ENCODE measurements at regions not wholly inside any gene's neighbourhood (a gene's known extent, or its start where the extent isn't known, plus 50 kb on each side); places are given as distances from the start of the nearest gene placed in this dataset.

DNA sequence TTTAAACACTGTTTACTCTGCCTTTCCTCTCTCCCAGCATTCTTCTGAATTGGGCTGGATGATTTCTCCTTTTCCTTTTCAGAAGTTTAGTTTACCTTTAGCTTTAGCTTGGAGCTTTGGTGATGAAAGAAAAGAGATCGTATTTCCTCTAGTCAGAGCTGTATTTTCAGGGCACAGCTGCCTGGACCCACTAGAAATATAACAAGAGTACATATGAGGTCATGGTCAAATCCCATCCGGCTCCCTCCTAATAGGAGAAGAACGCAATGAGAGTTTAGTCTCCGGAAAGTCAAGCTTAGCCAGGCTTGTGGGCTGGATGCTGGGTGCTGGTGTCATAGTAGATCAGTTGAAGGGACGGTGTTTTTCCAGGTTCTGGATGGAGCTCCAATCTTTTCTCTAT, 177.1 kb upstream of the PFN2 start:
- Histone ChIP-seq H3K9me3 (no peaks in the 10 kb centered on the region), H3K27me3 (no peaks in the 10 kb centered on the region), H3K4me1 (peaks cover 0 to 31% (median 4%) of the 10 kb centered on the region in 4 donors), H3K4me3 (no peak overlapping the region), H3K27ac (peak overlapping the region; percentile 3 to 45), H3K36me3 (no peaks in the 10 kb centered on the region)
- no peak for DNase-seq
- TF ChIP-seq, protein P1, sequence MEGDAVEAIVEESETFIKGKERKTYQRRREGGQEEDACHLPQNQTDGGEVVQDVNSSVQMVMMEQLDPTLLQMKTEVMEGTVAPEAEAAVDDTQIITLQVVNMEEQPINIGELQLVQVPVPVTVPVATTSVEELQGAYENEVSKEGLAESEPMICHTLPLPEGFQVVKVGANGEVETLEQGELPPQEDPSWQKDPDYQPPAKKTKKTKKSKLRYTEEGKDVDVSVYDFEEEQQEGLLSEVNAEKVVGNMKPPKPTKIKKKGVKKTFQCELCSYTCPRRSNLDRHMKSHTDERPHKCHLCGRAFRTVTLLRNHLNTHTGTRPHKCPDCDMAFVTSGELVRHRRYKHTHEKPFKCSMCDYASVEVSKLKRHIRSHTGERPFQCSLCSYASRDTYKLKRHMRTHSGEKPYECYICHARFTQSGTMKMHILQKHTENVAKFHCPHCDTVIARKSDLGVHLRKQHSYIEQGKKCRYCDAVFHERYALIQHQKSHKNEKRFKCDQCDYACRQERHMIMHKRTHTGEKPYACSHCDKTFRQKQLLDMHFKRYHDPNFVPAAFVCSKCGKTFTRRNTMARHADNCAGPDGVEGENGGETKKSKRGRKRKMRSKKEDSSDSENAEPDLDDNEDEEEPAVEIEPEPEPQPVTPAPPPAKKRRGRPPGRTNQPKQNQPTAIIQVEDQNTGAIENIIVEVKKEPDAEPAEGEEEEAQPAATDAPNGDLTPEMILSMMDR (IDR thresholded peaks at IDR 0.05) = no peak
- intact Hi-C loops (cut with DNase I; ENCODE audit: low total_unique reads) = no loop called here

DNA sequence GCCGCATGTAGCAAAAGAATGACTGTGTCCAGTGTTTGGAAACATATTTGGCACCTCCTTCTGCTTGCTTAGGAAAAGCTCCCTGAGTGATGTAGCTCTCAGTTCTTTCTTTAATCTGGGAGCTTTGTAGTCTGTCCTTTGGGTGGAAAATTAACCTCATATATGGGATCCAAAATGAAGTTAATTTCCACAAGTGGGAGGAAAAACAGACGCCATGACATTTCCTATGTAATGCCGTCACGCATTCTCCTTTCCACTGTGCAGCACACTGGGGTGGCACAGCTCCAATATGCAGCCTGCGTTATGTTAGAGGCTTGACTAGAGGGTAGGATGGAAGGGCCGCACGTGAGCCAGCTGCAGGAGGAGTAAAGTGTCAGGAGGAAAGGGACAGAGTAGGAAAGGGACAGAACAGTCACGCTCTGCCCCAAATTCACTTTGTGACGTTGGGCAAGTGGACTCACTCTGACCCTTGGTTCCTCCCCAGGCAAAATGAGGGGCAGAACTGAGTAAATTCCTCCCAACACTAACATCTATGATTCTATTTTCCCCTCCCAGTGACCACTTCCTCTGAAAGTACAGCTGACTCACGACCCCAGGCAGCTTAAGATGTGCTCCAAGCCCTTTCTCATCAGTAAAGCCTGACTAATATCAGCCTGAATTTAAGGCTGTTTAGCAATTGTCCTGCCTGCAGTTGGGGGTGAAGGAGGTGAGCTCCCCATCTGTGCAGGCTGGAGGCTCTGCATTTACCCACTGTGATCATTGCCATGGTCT, 176.5 kb upstream of the PFN2 start:
- no peaks in the 10 kb centered on the region for H3K9me3 ChIP-seq
- no peaks in the 10 kb centered on the region for H3K36me3 ChIP-seq
- intact Hi-C loops (cut with DNase I; ENCODE audit: low total_unique reads) = no loop called here
- peaks cover 0 to 31% (median 4%) of the 10 kb centered on the region in 4 donors for H3K4me1 ChIP-seq
- no peak for DNase-seq
- H3K27ac ChIP-seq = peak overlapping the region; percentile 3 to 45
- H3K4me3 ChIP-seq = no peak overlapping the region
- no peaks in the 10 kb centered on the region for H3K27me3 ChIP-seq
- TF ChIP-seq, protein P1 (IDR thresholded peaks at IDR 0.05) = no peak

DNA sequence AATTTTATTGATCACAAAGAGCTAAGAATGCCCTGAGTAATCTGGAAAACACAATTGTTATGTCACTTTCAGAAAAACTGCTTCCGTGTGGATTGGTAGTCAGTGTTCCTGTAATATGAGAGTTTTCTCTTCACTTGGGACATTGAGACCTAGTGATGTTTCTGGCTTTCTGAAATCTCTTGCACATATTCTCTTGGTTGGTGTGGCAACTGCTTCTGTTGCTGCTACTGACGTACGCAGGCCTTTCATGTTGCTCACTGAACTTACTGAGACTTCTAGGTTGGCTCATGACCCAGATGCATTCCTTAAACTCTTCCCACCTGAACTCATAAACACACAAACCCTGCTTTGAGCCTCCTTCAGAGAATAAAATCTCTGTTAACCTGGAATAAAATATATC, 175.0 kb upstream of the PFN2 start:
- Histone ChIP-seq H3K36me3 (no peaks in the 10 kb centered on the region), H3K27me3 (no peaks in the 10 kb centered on the region), H3K4me3 (no peak overlapping the region), H3K4me1 (peaks cover 0 to 31% (median 4%) of the 10 kb centered on the region in 4 donors), H3K9me3 (no peaks in the 10 kb centered on the region), H3K27ac (no peak overlapping the region)
- DNase-seq = no peak
- intact Hi-C loops (cut with DNase I; ENCODE audit: low total_unique reads) = no loop called here
- TF ChIP-seq, protein P1 (IDR thresholded peaks at IDR 0.05) = no peak

DNA sequence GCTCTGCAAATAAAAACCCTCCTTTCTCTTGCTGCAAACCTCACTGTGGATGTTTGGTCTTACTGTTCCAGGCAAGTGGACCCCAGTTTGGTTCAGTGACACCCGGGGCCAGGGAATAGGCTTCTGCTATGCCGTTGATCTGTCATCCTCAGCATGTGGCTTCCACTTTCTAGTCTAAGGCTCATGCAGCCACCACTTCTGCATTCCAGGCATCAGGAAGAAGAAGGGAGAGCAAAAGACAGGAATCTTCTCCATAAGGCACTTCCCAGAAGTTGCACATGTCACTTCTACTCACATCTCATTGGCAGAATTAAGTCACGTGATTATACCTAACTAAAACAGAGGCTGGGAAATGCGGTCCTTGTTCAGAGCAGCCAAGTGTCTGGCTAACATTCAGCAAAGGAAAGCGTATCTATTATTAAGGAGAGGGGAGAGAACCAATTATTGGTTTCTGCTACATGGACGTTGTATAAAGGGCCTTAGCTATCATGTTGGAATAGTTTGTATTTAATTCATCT, 173.6 kb upstream of the PFN2 start:
- Histone ChIP-seq H3K27me3 (no peaks in the 10 kb centered on the region), H3K36me3 (no peaks in the 10 kb centered on the region), H3K4me3 (no peak overlapping the region), H3K27ac (no peak overlapping the region), H3K9me3 (no peaks in the 10 kb centered on the region), H3K4me1 (peaks cover 0 to 26% (median 4%) of the 10 kb centered on the region in 4 donors)
- no peak for DNase-seq
- TF ChIP-seq, protein P1 (IDR thresholded peaks at IDR 0.05) = no peak
- intact Hi-C loops (cut with DNase I; ENCODE audit: low total_unique reads) = no loop called here

DNA sequence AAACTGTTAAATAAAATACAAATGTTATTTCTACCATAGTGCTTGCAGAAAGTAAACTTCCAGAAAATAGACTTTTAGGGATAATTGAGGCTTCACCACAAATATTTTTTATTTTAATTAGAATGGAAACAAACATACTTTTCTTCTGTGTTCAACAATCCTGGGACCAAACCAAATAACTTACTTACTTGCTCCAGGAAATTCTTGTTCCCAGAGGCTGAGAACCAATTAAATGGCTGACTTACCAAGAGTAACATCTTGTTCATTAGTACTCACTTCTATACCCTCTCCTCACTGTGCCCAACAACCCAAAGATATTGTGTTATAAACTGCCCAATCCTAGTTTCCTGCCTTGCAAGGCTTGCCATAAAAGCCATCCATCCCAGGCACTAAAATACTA, 172.2 kb upstream of the PFN2 start:
- no peaks in the 10 kb centered on the region for H3K27me3 ChIP-seq
- no peak overlapping the region for H3K4me3 ChIP-seq
- no peaks in the 10 kb centered on the region for H3K9me3 ChIP-seq
- H3K27ac ChIP-seq = no peak overlapping the region
- intact Hi-C loops (cut with DNase I; ENCODE audit: low total_unique reads) = no loop called here
- no peak for DNase-seq
- H3K4me1 ChIP-seq = peaks cover 0 to 17% (median 4%) of the 10 kb centered on the region in 4 donors
- H3K36me3 ChIP-seq = no peaks in the 10 kb centered on the region
- TF ChIP-seq, protein P1 (IDR thresholded peaks at IDR 0.05) = no peak
